H9 (cell line): ENCODE measurements at regions not wholly inside any gene's neighbourhood (a gene's known extent, or its start where the extent isn't known, plus 50 kb on each side); places are given as distances from the start of the nearest gene placed in this dataset.

ENCODE experiments used
- DNase-seq: peaks from one replicate; pipeline ENCODE4 v3.0.0-alpha.2; 2017
- H2AFZ ChIP-seq: one replicate; pipeline ENCODE4 v1.6.1; 2013; ENCODE audit warnings: mild to moderate bottlenecking, low read length, control low read depth, moderate library complexity
- H2AK5ac ChIP-seq: 2 replicates; pipeline ENCODE4 v1.6.1; 2013; ENCODE audit warnings: low read length, control low read depth, mixed read lengths; ENCODE audit not compliant: insufficient read length
- H2BK120ac ChIP-seq: one replicate; pipeline ENCODE4 v1.6.1; 2013; ENCODE audit warnings: low read depth, mild to moderate bottlenecking, low read length, control low read depth, inconsistent platforms; ENCODE audit not compliant: poor library complexity, severe bottlenecking
- H2BK12ac ChIP-seq: 2 replicates; pipeline ENCODE4 v1.6.1; 2013; ENCODE audit warnings: low read length, control low read depth, mixed read lengths, low read depth; ENCODE audit not compliant: insufficient read length
- H2BK15ac ChIP-seq: 2 replicates; pipeline ENCODE4 v1.6.1; 2013; ENCODE audit warnings: low read depth, low read length, control low read depth
- H2BK20ac ChIP-seq: one replicate; pipeline ENCODE4 v1.6.1; 2013; ENCODE audit warnings: low read depth, mild to moderate bottlenecking, low read length, control low read depth, inconsistent platforms; ENCODE audit not compliant: poor library complexity, severe bottlenecking
- H2BK5ac ChIP-seq: 2 replicates; pipeline ENCODE4 v1.6.1; 2013; ENCODE audit warnings: low read length, control low read depth, mixed read lengths; ENCODE audit not compliant: insufficient read length
- H3K14ac ChIP-seq: 2 replicates; pipeline ENCODE4 v1.6.1; 2013; ENCODE audit warnings: low read length, control low read depth; ENCODE audit not compliant: insufficient read depth
- H3K18ac ChIP-seq: 2 replicates; pipeline ENCODE4 v1.6.1; 2013; ENCODE audit warnings: low read depth, mild to moderate bottlenecking, mixed read lengths, low read length, control low read depth; ENCODE audit not compliant: insufficient read length
- H3K23ac ChIP-seq: 2 replicates; pipeline ENCODE4 v1.6.1; 2013; ENCODE audit warnings: low read length, control low read depth, mixed read lengths, low read depth; ENCODE audit not compliant: insufficient read length
- H3K23me2 ChIP-seq: 2 replicates; pipeline ENCODE4 v1.6.1; 2013; ENCODE audit warnings: low read depth, mild to moderate bottlenecking, mixed read lengths, low read length, control low read depth; ENCODE audit not compliant: insufficient read length, poor library complexity, severe bottlenecking
- H3K27ac ChIP-seq: 2 replicates; pipeline ENCODE4 v1.5.1; 2013; ENCODE audit warnings: low read length, control low read depth, mixed read lengths, low read depth; ENCODE audit not compliant: insufficient read length
- H3K27me3 ChIP-seq: 2 replicates; pipeline ENCODE4 v1.6.1; 2013; ENCODE audit warnings: low read length, control low read depth, inconsistent platforms; ENCODE audit not compliant: insufficient read depth
- H3K4ac ChIP-seq: 2 replicates; pipeline ENCODE4 v1.6.1; 2013; ENCODE audit warnings: low read depth, mild to moderate bottlenecking, control low read depth, inconsistent platforms, low read length, moderate library complexity
- H3K4me1 ChIP-seq: 2 replicates; pipeline ENCODE4 v1.6.1; 2013; ENCODE audit warnings: low read length, control low read depth, inconsistent platforms; ENCODE audit not compliant: insufficient read depth
- H3K4me2 ChIP-seq: 2 replicates; pipeline ENCODE4 v1.6.1; 2013; ENCODE audit warnings: low read length, control low read depth, mixed read lengths; ENCODE audit not compliant: insufficient read length, insufficient read depth
- H3K56ac ChIP-seq: 2 replicates; pipeline ENCODE4 v1.6.1; 2013; ENCODE audit warnings: low read depth, mild to moderate bottlenecking, mixed read lengths, low read length, control low read depth; ENCODE audit not compliant: insufficient read length
- H3K79me1 ChIP-seq: 2 replicates; pipeline ENCODE4 v1.6.1; 2013; ENCODE audit warnings: low read depth, mild to moderate bottlenecking, moderate library complexity, low read length, control low read depth, inconsistent platforms; ENCODE audit not compliant: insufficient read depth, poor library complexity, severe bottlenecking
- H3K79me2 ChIP-seq: 2 replicates; pipeline ENCODE4 v1.6.1; 2013; ENCODE audit warnings: low read length, control low read depth, inconsistent platforms; ENCODE audit not compliant: insufficient read depth
- H3K9ac ChIP-seq: 2 replicates; pipeline ENCODE4 v1.6.1; 2013; ENCODE audit warnings: low read length, control low read depth, mixed read lengths; ENCODE audit not compliant: insufficient read length; ENCODE audit errors: extremely low read depth
- H3K9me3 ChIP-seq: one replicate; pipeline ENCODE4 v1.6.1; 2013; ENCODE audit warnings: low read depth, low read length, inconsistent platforms; ENCODE audit not compliant: control insufficient read depth
- H3T11ph ChIP-seq: one replicate; pipeline ENCODE4 v1.6.1; 2013; ENCODE audit warnings: mild to moderate bottlenecking, low read length, control low read depth, inconsistent platforms
- H4K20me1 ChIP-seq: one replicate; pipeline ENCODE4 v1.6.1; 2013; ENCODE audit not compliant: control insufficient read depth, insufficient read length, insufficient read depth
- H4K5ac ChIP-seq: 2 replicates; pipeline ENCODE4 v1.6.1; 2013; ENCODE audit warnings: low read depth, mild to moderate bottlenecking, mixed read lengths, low read length, control low read depth; ENCODE audit not compliant: insufficient read length
- H4K8ac ChIP-seq: replicated peaks from 2 replicates; pipeline ENCODE4 v1.6.1; 2013; ENCODE audit warnings: low read length, control low read depth, mixed read lengths, low read depth; ENCODE audit not compliant: insufficient read length
- H4K91ac ChIP-seq: 2 replicates; pipeline ENCODE4 v1.6.1; 2013; ENCODE audit warnings: low read depth, mild to moderate bottlenecking, moderate library complexity, mixed read lengths, low read length, control low read depth; ENCODE audit not compliant: insufficient read length
- H3K27ac Mint-ChIP-seq, 3 experiments: 2 replicates in 2 of 3; 3 replicates in 1 of 3; pipeline ENCODE4 v1.8.0; 2020 to 2021; ENCODE audit warnings: mixed read lengths in 3 of 3, mild to moderate bottlenecking in 1 of 3, moderate library complexity in 1 of 3
- H3K27me3 Mint-ChIP-seq: 2 replicates; pipeline ENCODE4 v1.8.0; 2021; ENCODE audit warnings: low read depth, mild to moderate bottlenecking, moderate library complexity, mixed read lengths
- H3K36me3 Mint-ChIP-seq, 3 experiments: 2 replicates in 2 of 3; 3 replicates in 1 of 3; pipeline ENCODE4 v1.8.0; 2020 to 2021; ENCODE audit warnings: low read depth in 3 of 3, mixed read lengths in 3 of 3; ENCODE audit not compliant: insufficient read depth in 1 of 3
- H3K4me1 Mint-ChIP-seq, 2 experiments: 2 replicates each; pipeline ENCODE4 v1.8.0; 2020; ENCODE audit warnings: mixed read lengths in 2 of 2
- H3K4me3 Mint-ChIP-seq, 2 experiments: 2 replicates in 1 of 2; 3 replicates in 1 of 2; pipeline ENCODE4 v1.8.0; 2020 to 2021; ENCODE audit warnings: mild to moderate bottlenecking in 2 of 2, mixed read lengths in 2 of 2, moderate library complexity in 1 of 2
- H3K9me3 Mint-ChIP-seq, 2 experiments: 2 replicates in 1 of 2; 3 replicates in 1 of 2; pipeline ENCODE4 v1.8.0; 2020; ENCODE audit warnings: mild to moderate bottlenecking in 2 of 2, mixed read lengths in 2 of 2, moderate library complexity in 1 of 2
- WGBS: extraction: QIAGEN DNeasy Blood & Tissue Kit; methylation state at CpG from one replicate; pipeline ENCODE4 v1.1.7; 2013; ENCODE audit warnings: missing lambda C conversion rate, low lambda C conversion rate, mixed read lengths; ENCODE audit not compliant: insufficient read length; ENCODE audit errors: extremely low coverage; 5-methylcytosine and 5-hydroxymethylcytosine counted together
- TF ChIP-seq, protein P1 (sequence below): fragments of 200-600 bp; sonication (generic); conservative IDR thresholded peaks from 3 replicates; pipeline ENCODE4 v1.8.0; 2021; ENCODE audit warnings: antibody characterized with exemption, mild to moderate bottlenecking

DNA sequence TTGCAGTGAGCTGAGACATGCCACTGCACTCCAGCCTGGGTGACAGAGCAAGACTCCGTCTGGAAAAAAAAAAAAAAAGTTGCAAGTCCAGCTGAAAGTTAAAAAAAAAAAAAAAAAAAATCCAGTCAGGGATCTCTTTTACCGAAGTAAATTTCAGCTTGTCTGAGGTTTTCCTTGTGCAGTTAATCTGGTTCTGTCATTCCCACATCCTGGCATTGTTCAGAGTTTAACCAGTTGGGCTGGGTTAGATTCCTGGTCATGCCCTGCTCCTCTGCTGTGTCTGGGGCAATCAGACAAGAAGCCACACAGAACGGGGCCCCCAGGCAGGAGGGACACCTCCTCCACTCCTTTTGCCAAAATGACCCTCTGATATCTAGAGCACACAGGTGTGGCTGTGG lies 84.1 kb upstream of the KLHL25 start:
- no peak overlapping the region for H2BK15ac ChIP-seq
- no peak overlapping the region for H3K4ac ChIP-seq
- no peak overlapping the region for H2BK5ac ChIP-seq
- H3K79me1 ChIP-seq: no peaks in the 10 kb centered on the region
- no peak overlapping the region for H3K56ac ChIP-seq
- H3K36me3 Mint-ChIP-seq: no peaks in the 10 kb centered on the region; a peak in 2 of 7 replicates
- H3K79me2 ChIP-seq: no peaks in the 10 kb centered on the region
- H3K27ac Mint-ChIP-seq: no peak overlapping the region
- no peak overlapping the region for H3K23ac ChIP-seq
- no peak overlapping the region for H3K14ac ChIP-seq
- H2BK20ac ChIP-seq: no peak overlapping the region
- no peak overlapping the region for H2AK5ac ChIP-seq
- H3K27ac ChIP-seq: no peak overlapping the region
- H2AFZ ChIP-seq: no peak overlapping the region
- no peak overlapping the region for H3K18ac ChIP-seq
- no peak overlapping the region for H3K4me3 Mint-ChIP-seq
- no peak for DNase-seq
- H4K8ac ChIP-seq: no peak overlapping the region
- H3K9me3 ChIP-seq: no peaks in the 10 kb centered on the region
- no peaks in the 10 kb centered on the region for H4K20me1 ChIP-seq
- H4K5ac ChIP-seq: no peak overlapping the region
- no peak overlapping the region for H4K91ac ChIP-seq
- WGBS: no CpG with 5 or more reads among the region's 3 CpGs
- H3K27me3 ChIP-seq: no peaks in the 10 kb centered on the region
- no peak overlapping the region for H2BK120ac ChIP-seq
- H3K23me2 ChIP-seq: no peaks in the 10 kb centered on the region
- peaks cover 2% of the 10 kb centered on the region; the same call in 1 of the 2 replicates for H3K27me3 Mint-ChIP-seq
- TF ChIP-seq, protein P1, sequence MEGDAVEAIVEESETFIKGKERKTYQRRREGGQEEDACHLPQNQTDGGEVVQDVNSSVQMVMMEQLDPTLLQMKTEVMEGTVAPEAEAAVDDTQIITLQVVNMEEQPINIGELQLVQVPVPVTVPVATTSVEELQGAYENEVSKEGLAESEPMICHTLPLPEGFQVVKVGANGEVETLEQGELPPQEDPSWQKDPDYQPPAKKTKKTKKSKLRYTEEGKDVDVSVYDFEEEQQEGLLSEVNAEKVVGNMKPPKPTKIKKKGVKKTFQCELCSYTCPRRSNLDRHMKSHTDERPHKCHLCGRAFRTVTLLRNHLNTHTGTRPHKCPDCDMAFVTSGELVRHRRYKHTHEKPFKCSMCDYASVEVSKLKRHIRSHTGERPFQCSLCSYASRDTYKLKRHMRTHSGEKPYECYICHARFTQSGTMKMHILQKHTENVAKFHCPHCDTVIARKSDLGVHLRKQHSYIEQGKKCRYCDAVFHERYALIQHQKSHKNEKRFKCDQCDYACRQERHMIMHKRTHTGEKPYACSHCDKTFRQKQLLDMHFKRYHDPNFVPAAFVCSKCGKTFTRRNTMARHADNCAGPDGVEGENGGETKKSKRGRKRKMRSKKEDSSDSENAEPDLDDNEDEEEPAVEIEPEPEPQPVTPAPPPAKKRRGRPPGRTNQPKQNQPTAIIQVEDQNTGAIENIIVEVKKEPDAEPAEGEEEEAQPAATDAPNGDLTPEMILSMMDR: no peak
- H3K4me1 ChIP-seq: no peaks in the 10 kb centered on the region
- H3K9ac ChIP-seq: no peak overlapping the region
- peaks cover 4 to 5% of the 10 kb centered on the region in 2 experiments; a peak in 3 of 4 replicates for H3K4me1 Mint-ChIP-seq
- H2BK12ac ChIP-seq: no peak overlapping the region
- no peak overlapping the region for H3K4me2 ChIP-seq
- no peak overlapping the region for H3T11ph ChIP-seq
- peaks cover 0 to 6% of the 10 kb centered on the region in 2 experiments; a peak in 2 of 5 replicates for H3K9me3 Mint-ChIP-seq
